Calu3 (cell line): ENCODE measurements at regions not wholly inside any gene's neighbourhood (a gene's known extent, or its start where the extent isn't known, plus 50 kb on each side); places are given as distances from the start of the nearest gene placed in this dataset.

Experiments used
- BruUV-seq: library from RNA; stranded (reverse); fragments of 400-500 nt; replicated peaks from 2 replicates; lab custom pipeline; 2021; lab: Mats Ljungman, UMichigan
- CTCF ChIA-PET: fragments of 300-600 bp; sonication (Branson Sonifier 250); formaldehyde crosslinking; loops from one replicate; lab custom pipeline; 2022; ENCODE audit warnings: antibody characterized with exemption; lab: Charles Lee
- DNase-seq: peaks from one replicate; pipeline ENCODE4 v3.0.0; 2022
- H3K27ac Mint-ChIP-seq: one replicate; pipeline ENCODE4 v1.8.0; 2022; ENCODE audit warnings: mixed read lengths; ENCODE audit not compliant: unreplicated experiment
- H3K27me3 Mint-ChIP-seq: one replicate; pipeline ENCODE4 v1.8.0; 2022; ENCODE audit warnings: mixed read lengths; ENCODE audit not compliant: unreplicated experiment
- H3K36me3 Mint-ChIP-seq: one replicate; pipeline ENCODE4 v1.8.0; 2022; ENCODE audit warnings: mild to moderate bottlenecking, moderate library complexity, mixed read lengths; ENCODE audit not compliant: insufficient read depth, unreplicated experiment
- H3K4me1 Mint-ChIP-seq: one replicate; pipeline ENCODE4 v1.8.0; 2022; ENCODE audit warnings: mild to moderate bottlenecking, low read depth, mixed read lengths; ENCODE audit not compliant: unreplicated experiment
- H3K4me3 Mint-ChIP-seq: one replicate; pipeline ENCODE4 v1.8.0; 2022; ENCODE audit warnings: mild to moderate bottlenecking, low read depth, moderate library complexity, mixed read lengths; ENCODE audit not compliant: unreplicated experiment
- H3K9me3 Mint-ChIP-seq: one replicate; pipeline ENCODE4 v1.8.0; 2022; ENCODE audit warnings: low read depth, mixed read lengths; ENCODE audit not compliant: unreplicated experiment
- CTCF ChIP-seq: fragments of 200-600 bp; IDR thresholded peaks from one replicate; pipeline ENCODE4 v1.8.0; 2022; ENCODE audit warnings: antibody characterized with exemption; ENCODE audit not compliant: unreplicated experiment
- intact Hi-C: fragments of 100-400 bp; cut with micrococcal nuclease; formaldehyde crosslinking; loops from one replicate; pipeline ENCODE4 v1.10.0; 2022; ENCODE audit not compliant: unreplicated experiment

GRCh38 chr3:55286693-55287092 lies 200.4 kb downstream of the WNT5A start:
- DNase-seq: no peak
- Mint-ChIP-seq H3K4me1 (no peaks in the 10 kb centered on the region), H3K4me3 (no peak overlapping the region), H3K27ac (no peak overlapping the region), H3K27me3 (no peaks in the 10 kb centered on the region), H3K36me3 (no peaks in the 10 kb centered on the region), H3K9me3 (peaks cover 8% of the 10 kb centered on the region)
- TF ChIP-seq CTCF: no peak
- no TSS peak for BruUV-seq
- intact Hi-C loops: no loop called here
- CTCF ChIA-PET: no interaction called here

- Mint-ChIP-seq H3K4me1 (no peaks in the 10 kb centered on the region), H3K27me3 (no peaks in the 10 kb centered on the region), H3K4me3 (no peak overlapping the region), H3K27ac (no peak overlapping the region), H3K36me3 (no peaks in the 10 kb centered on the region), H3K9me3 (peaks cover 12% of the 10 kb centered on the region)
- no TSS peak for BruUV-seq
- DNase-seq: no peak
- CTCF ChIA-PET: interaction anchor here (0.6 kb wide), 1 partner anchor 1083 kb away, joined by 8 read pairs; no protein-coding TSS in a partner anchor
- TF ChIP-seq CTCF: no peak
- intact Hi-C loops: no loop called here
Observed at GRCh38 chr3:55285156-55285555, 201.9 kb downstream of the WNT5A start.

GRCh38 chr3:55283441-55283925 lies 203.6 kb downstream of the WNT5A start:
- TF ChIP-seq CTCF: no peak
- no TSS peak for BruUV-seq
- Mint-ChIP-seq H3K27ac (no peak overlapping the region), H3K27me3 (no peaks in the 10 kb centered on the region), H3K4me3 (no peak overlapping the region), H3K36me3 (no peaks in the 10 kb centered on the region), H3K4me1 (no peaks in the 10 kb centered on the region), H3K9me3 (peaks cover 8% of the 10 kb centered on the region)
- intact Hi-C loops: no loop called here
- CTCF ChIA-PET: no interaction called here
- no peak for DNase-seq

- no peak for TF ChIP-seq CTCF
- BruUV-seq: no TSS peak
- H3K9me3 Mint-ChIP-seq: peaks cover 6% of the 10 kb centered on the region
- intact Hi-C loops: no loop called here
- no peaks in the 10 kb centered on the region for H3K27me3 Mint-ChIP-seq
- CTCF ChIA-PET: no interaction called here
- no peak overlapping the region for H3K27ac Mint-ChIP-seq
- no peaks in the 10 kb centered on the region for H3K36me3 Mint-ChIP-seq
- H3K4me1 Mint-ChIP-seq: no peaks in the 10 kb centered on the region
- H3K4me3 Mint-ChIP-seq: no peak overlapping the region
- no peak for DNase-seq
Observed at GRCh38 chr3:55282994-55283393, 204.1 kb downstream of the WNT5A start.
